Cardiac fibroblast (primary cell): ENCODE measurements at regions not wholly inside any gene's neighbourhood (a gene's known extent, or its start where the extent isn't known, plus 50 kb on each side); places are given as distances from the start of the nearest gene placed in this dataset.

ENCODE experiments used
- DNase-seq, 2 donors: peaks; one replicate each; pipeline versions ENCODE4 v3.0.0 to v3.0.0-alpha.2; 2010; ENCODE audit warnings: low read depth in 2 of 2
- H3K4me3 ChIP-seq, 2 donors: replicated peaks in 1 of 2; 1 replicate in 1 of 2; 2 replicates in 1 of 2; pipeline ENCODE4 v1.5.1; 2011; ENCODE audit warnings: low read depth in 2 of 2, low read length in 2 of 2, mild to moderate bottlenecking in 2 of 2, moderate library complexity in 1 of 2
- CTCF ChIP-seq: IDR thresholded peaks from one replicate; pipeline ENCODE4 v1.5.1; 2011; ENCODE audit warnings: low read depth, mild to moderate bottlenecking, low read length, inconsistent platforms

- H3K4me3 ChIP-seq, result no peak overlapping the region
- peak in 1 of 2 donors; percentile 90 for DNase-seq
- no peak for TF ChIP-seq CTCF
Measured at GRCh38 chr2:14516844-14517243, 115.7 kb upstream of the LRATD1 start.

GRCh38 chr2:14517731-14518130, 114.8 kb upstream of the LRATD1 start:
- no peak for TF ChIP-seq CTCF
- no peak for DNase-seq
- no peak overlapping the region for H3K4me3 ChIP-seq

- H3K4me3 ChIP-seq, result no peak overlapping the region
- no peak for DNase-seq
- no peak for TF ChIP-seq CTCF
Measured at GRCh38 chr2:14520385-14520945, 112.1 kb upstream of the LRATD1 start.

GRCh38 chr2:14524041-14524802, 108.3 kb upstream of the LRATD1 start:
- DNase-seq, result peak in 1 of 2 donors; percentile 68
- no peak overlapping the region for H3K4me3 ChIP-seq
- TF ChIP-seq CTCF, result no peak

- TF ChIP-seq CTCF, result no peak
- no peak for DNase-seq
- no peak overlapping the region for H3K4me3 ChIP-seq
Measured at GRCh38 chr2:14524803-14525080, 107.8 kb upstream of the LRATD1 start.

GRCh38 chr2:14530506-14530905, 102.0 kb upstream of the LRATD1 start:
- DNase-seq, result peak in 1 of 2 donors; percentile 37
- TF ChIP-seq CTCF, result no peak
- no peak overlapping the region for H3K4me3 ChIP-seq
